HG02943 (cell line): ENCODE measurements at regions not wholly inside any gene's neighbourhood (a gene's known extent, or its start where the extent isn't known, plus 50 kb on each side); places are given as distances from the start of the nearest gene placed in this dataset.

ENCODE experiments used
- ATAC-seq: cut with Tn5 transposase; IDR thresholded peaks from one replicate; pipeline ENCODE4 v1.9.1; 2021; ENCODE audit warnings: mild to moderate bottlenecking, low read depth, moderate library complexity; ENCODE audit not compliant: unreplicated experiment

GRCh38 chr3:31129241-31129640, 234.8 kb upstream of the GADL1 start:
- no peak for ATAC-seq

- ATAC-seq: peak; percentile 51
Measured at GRCh38 chr3:31132132-31132769, 237.8 kb upstream of the GADL1 start.

- no peak for ATAC-seq
Measured at GRCh38 chr3:31133541-31133940, 239.1 kb upstream of the GADL1 start.

GRCh38 chr3:31135546-31135945, 241.1 kb upstream of the GADL1 start:
- no peak for ATAC-seq

GRCh38 chr3:31137718-31138465, 243.4 kb upstream of the GADL1 start:
- ATAC-seq: no peak

- no peak for ATAC-seq
Measured at GRCh38 chr3:31140470-31140869, 246.0 kb upstream of the GADL1 start.

- ATAC-seq: no peak
Measured at GRCh38 chr3:31142139-31142538, 247.7 kb upstream of the GADL1 start.

GRCh38 chr3:31142543-31142942, 248.1 kb upstream of the GADL1 start:
- ATAC-seq: no peak

GRCh38 chr3:31145062-31145461, 250.6 kb upstream of the GADL1 start:
- ATAC-seq: no peak

- ATAC-seq: no peak
Measured at GRCh38 chr3:31147550-31147949, 253.1 kb upstream of the GADL1 start.

GRCh38 chr3:31157047-31157694, 262.7 kb upstream of the GADL1 start:
- ATAC-seq: no peak

- ATAC-seq: no peak
Measured at GRCh38 chr3:31157893-31158620, 263.6 kb upstream of the GADL1 start.

GRCh38 chr3:31159331-31160039, 265.0 kb upstream of the GADL1 start:
- no peak for ATAC-seq

- no peak for ATAC-seq
Measured at GRCh38 chr3:31161889-31162288, 267.4 kb upstream of the GADL1 start.

- no peak for ATAC-seq
Measured at GRCh38 chr3:31164381-31164780, 269.9 kb upstream of the GADL1 start.

GRCh38 chr3:31165399-31165860, 271.0 kb upstream of the GADL1 start:
- ATAC-seq: no peak

- ATAC-seq: no peak
Measured at GRCh38 chr3:31166249-31166885, 271.9 kb upstream of the GADL1 start.

- ATAC-seq: no peak
Measured at GRCh38 chr3:31167666-31168065, 273.2 kb upstream of the GADL1 start.

GRCh38 chr3:31170932-31171670, 276.6 kb upstream of the GADL1 start:
- no peak for ATAC-seq
